HG03159 (cell line): ENCODE measurements at regions not wholly inside any gene's neighbourhood (a gene's known extent, or its start where the extent isn't known, plus 50 kb on each side); places are given as distances from the start of the nearest gene placed in this dataset.
A peak's percentile ranks its signal among the peaks of the same experiment; 100 is the strongest.

Experiments used
- ATAC-seq: cut with Tn5 transposase; IDR thresholded peaks from one replicate; pipeline ENCODE4 v1.9.1; 2021; ENCODE audit warnings: mild to moderate bottlenecking, moderate library complexity; ENCODE audit not compliant: unreplicated experiment

DNA sequence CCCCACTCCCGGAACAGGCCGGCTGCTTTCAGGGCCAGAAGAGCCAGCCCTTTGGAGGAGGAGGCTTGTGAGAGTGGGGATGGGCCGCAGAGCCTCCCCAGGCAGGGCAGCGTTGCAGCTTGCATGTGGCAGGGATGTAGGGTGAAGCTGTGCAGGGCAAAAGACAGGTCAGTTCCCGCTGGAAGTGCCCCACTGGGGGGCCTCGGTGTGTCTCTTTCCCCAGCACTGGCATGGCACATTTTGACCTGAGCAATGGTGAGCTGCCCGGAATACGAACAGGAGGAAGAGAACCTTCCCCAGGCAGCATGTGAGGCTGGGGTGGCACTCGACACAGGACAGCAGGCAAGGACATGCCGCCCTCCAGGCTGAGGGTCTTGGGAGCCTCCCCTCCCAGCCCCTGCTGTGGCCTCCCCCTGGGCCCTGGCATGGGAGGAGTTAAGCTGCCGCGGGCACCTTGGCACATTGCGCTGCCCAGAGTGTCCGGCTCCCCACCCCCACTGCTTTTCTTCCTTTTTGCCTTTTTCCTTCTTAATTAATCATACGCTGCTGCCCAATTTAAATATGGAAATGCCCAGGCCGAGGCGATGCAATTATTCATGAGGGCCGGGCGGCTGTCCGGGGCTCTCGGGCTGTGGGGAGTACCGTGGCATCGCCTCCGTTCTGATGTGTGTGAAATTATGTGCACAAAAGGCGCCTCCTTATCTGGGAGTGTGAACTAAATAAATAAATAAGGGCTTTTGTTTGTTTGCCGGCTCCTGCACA, 76.0 kb upstream of the WNT7B start:
- no peak for ATAC-seq

- no peak for ATAC-seq
These were observed 76.7 kb upstream of the WNT7B start for GRCh38 chr22:46053563-46054090.

- no peak for ATAC-seq
These were observed 77.4 kb upstream of the WNT7B start for GRCh38 chr22:46054091-46055073.

- ATAC-seq = no peak
These were observed 78.4 kb upstream of the WNT7B start for GRCh38 chr22:46055181-46055875.

GRCh38 chr22:46055911-46056545, 79.1 kb upstream of the WNT7B start:
- ATAC-seq = no peak

DNA sequence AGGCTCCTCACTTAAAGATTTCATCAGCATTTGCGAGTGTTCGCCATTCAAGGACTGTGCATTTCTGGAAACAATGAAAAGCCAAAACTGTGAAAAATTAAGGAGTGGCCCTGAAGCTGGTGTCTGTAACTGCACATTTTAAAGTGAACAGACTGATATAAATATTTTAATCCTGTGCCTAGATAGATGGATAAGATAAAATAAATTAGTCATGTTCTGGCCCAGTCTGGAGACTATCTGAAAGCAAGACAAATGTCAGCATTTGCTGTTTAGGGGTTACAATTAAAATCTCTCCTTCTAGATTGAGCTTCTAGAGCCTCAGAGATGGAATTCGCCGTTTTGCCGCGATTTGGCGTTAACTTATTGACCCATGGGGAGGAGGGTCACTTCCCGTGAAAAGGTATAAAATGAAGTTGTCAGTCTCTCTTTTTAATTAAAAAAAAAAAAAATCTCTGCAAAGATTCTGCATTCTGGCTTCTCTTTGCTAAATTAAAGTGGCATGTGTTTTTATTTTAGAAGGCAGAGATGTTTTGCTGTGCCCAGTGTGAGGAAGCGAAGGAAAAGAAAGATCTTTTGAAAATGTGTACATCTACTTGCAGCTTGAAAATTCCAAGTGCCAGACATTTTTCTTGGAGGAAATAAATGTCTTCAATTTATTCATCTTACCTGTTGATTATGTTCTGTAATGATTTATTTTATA, 79.7 kb upstream of the WNT7B start:
- ATAC-seq = no peak

- no peak for ATAC-seq
These were observed 80.5 kb upstream of the WNT7B start for GRCh38 chr22:46057246-46058090.

DNA sequence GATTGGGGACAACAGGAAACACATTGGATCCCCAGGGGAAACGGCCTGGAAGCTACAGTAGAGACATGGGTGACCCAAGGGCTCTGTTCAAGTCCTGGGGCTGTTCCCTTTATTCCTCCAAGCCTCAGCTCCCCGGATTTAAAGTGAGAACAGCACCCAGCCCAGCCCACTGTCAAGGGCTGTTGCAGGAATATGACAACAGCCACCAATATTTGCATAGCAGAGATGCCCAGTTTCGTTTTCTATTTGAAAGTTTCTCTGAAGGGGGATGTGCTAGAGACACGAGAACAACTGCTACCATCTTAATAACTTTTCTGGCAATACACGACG, 81.1 kb upstream of the WNT7B start:
- peak; percentile 77 for ATAC-seq

- no peak for ATAC-seq
These were observed 81.9 kb upstream of the WNT7B start for GRCh38 chr22:46058591-46059519.

GRCh38 chr22:46060292-46061123, 83.5 kb upstream of the WNT7B start:
- ATAC-seq = no peak

- no peak for ATAC-seq
These were observed 84.2 kb upstream of the WNT7B start for GRCh38 chr22:46061124-46061500.

GRCh38 chr22:46061501-46062231, 84.7 kb upstream of the WNT7B start:
- no peak for ATAC-seq

DNA sequence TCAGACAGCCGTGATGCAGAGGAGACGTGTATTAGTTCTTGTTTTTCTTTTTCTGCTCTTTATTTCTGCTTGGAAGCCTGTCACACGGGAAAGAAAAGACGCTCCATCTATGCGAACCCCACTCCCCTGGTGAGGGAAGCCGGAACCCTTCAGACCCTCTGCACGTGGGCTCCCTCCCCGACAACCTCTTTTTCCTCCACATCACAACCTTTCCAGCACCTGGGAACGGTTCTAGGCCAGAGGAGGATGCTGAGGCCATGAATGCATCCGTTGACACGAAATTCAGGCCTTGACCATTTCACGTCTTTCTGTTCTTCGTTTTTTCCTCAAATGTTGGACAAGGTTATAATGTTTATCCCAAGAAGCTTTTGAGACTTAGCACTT, 85.3 kb upstream of the WNT7B start:
- ATAC-seq = no peak

DNA sequence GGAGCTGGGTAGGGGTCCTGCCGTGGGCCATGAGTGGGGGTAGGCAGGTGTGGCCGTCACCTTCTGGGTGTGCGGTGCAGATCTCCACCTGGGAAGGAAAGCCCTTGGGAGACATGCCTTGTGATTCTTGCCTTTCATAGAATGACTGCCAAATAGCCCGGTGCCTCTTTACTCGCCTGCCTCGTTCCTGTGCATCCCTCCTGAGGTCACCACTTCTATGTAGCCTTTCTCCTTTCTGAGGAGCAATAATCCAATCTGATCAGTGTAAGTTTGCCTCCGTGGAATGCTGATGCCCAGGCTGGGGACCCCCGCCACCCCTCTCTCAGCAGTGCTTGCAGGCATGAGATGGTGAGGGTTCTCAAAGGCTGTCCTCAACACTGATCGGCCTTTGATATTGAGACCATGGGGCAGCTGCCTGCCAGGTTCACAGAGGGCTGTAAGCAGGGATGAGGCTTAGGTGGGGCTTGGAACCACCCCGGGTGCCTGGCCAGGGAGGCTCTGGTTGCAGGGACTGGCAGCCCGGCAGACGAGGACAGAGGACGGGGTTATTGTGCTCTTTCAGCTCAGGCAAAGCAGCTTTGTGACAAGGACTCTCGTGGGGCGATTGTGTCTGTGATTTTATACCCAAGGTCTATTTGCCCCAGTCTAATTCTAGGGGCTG, 86.1 kb upstream of the WNT7B start:
- ATAC-seq = no peak

GRCh38 chr22:46063846-46064227, 86.5 kb upstream of the PPARA start:
- ATAC-seq = no peak
